SK-MEL-5 (cell line): ENCODE measurements at regions not wholly inside any gene's neighbourhood (a gene's known extent, or its start where the extent isn't known, plus 50 kb on each side); places are given as distances from the start of the nearest gene placed in this dataset.

ENCODE experiments used
- DNase-seq: peaks from one replicate; pipeline ENCODE4 v3.0.0-alpha.2; 2016; ENCODE audit warnings: low read depth, low spot score
- in situ Hi-C: cut with HindIII; loops from 2 replicates; pipeline ENCODE4 v1.10.0; 2016; ENCODE audit warnings: low sequenced_read_pairs, high pct_unique_total_duplicates, low pct_unique_long_range_greater_than_20kb

DNA sequence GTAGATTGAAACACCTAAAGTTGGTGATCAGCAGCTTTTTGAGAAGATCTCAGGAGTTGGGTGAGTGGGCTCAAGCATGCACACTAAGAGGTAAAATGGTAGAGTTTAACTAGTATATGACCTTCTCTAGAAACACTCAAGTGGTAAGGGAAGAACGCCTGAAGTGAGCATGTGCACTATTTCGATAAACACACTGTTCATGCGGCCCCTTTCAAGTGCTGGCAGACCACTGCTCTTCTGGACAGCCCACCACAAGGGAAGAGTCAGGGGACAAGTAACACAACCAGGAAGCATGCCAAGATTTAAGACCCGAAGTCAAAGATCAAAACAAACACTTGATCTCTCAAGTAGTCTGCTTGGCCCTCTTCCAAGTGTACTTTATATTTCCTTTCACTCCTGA lies 519.5 kb upstream of the ZWINT start:
- in situ Hi-C loops, result no loop called here
- DNase-seq, result no peak

- DNase-seq, result no peak
- in situ Hi-C loops, result no loop called here
These were observed 513.9 kb upstream of the ZWINT start for GRCh38 chr10:56874950-56875349.

DNA sequence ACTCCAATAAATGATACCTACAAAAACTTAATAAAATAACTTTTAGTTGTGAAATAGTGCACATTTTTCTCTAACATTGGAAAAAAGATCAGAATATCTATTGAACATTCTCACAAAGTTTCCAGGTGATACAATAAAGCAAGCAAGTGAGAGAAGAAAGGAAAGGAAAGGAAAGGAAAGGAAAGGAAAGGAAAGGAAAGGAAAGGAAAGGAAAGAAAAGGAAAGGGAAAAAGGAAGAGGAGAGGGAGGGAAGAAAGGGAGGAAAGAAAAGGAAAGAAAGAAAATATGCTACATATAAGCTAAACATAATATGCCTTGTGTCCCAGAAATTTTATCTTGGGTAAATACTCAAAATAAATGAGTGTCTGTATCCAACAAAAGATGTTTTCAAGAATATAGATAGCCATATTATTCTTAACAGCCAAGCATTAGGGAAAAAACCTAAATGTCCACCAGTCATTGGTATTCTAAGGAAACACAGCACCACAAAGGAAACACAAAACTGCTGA lies 510.2 kb upstream of the ZWINT start:
- in situ Hi-C loops, result no loop called here
- DNase-seq, result no peak

GRCh38 chr10:56867236-56867635 lies 506.2 kb upstream of the ZWINT start:
- no peak for DNase-seq

DNA sequence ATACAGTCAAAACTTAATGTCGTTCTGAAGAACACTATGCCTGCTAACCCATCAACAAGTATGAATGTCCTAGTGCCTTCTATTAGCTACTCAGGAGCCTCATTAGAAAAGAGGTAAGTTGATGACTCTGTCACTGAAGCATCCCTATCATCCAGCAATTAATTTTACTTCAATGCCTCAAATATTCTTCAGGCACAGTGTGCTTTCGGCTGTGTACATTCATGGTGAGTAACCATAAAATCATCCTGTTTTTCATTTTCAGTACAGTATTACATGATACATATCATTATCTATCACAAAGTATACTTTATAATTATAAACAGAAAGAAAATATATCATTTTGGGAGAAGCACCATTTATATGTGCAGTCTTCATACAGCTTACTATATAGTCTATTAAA lies 495.5 kb upstream of the ZWINT start:
- DNase-seq, result no peak
- in situ Hi-C loops, result no loop called here

More at GRCh38 chr10:56867236-56867635, 506.2 kb upstream of the ZWINT start:
- in situ Hi-C loops, result no loop called here

DNA sequence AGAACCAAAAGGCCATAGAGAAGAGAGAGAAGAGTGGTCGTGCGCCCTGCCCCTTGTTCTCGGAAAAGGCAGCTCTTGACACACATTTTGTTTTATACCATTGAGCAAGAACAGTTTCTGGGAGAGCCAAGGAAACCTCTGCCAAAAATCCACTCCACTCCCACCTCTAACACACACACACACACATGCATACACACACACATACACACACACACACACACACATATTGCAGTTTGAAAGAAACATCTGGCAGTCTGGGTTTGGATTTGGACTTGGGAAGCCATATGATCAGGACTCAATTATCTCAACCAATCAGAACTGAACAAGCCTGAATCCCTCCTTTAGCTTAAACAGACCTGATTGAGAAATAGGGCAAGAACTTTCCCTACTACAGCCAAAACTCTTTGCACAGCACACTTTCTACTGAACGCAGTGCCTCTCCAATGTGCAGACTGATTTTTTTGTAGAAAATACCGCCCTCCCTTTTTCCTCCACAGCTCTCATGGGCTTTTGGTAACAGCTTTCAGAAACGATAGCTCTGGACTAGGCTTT lies 484.0 kb upstream of the ZWINT start:
- DNase-seq, result no peak
- in situ Hi-C loops, result no loop called here

DNA sequence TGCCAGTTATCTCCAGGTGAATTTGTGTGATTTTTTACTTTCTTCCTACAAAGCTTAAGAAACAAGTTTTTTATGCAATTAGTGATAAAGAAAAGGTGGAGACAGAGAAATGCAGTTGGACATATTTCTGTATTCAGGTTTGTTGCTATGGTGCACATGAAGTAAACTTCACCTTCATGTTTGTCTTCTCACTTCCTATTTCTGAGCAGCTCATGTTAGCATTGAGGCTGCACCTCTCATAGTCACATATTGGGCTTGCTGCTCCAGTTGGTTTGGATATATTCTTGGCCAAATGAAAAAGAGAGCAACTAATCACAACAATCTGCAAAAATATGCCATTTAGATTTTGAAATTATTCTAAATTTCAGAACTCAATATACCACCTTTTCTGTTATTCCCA lies 475.6 kb upstream of the ZWINT start:
- in situ Hi-C loops, result no loop called here

DNA sequence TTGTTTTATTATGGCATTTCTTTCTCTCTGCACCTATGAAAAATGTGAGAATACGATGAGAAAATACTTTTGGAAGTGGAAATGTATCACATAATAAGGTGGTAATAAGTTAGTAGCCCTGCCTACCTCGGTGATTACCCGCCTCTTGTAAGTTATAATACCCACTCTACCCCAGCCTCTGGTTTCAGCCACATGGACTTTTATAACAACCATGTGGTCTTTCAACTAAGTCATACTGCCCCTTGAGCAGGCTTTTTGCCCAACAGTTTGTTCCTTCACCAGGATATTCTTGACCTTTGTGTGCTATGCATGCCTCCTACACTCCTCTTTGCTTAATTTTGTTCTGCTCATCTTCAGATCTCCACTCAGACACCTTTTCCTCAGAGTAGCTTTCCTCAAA lies 470.6 kb upstream of the ZWINT start:
- no peak for DNase-seq
- in situ Hi-C loops, result no loop called here

More for the DNA sequence above, 475.6 kb upstream of the ZWINT start:
- no peak for DNase-seq

DNA sequence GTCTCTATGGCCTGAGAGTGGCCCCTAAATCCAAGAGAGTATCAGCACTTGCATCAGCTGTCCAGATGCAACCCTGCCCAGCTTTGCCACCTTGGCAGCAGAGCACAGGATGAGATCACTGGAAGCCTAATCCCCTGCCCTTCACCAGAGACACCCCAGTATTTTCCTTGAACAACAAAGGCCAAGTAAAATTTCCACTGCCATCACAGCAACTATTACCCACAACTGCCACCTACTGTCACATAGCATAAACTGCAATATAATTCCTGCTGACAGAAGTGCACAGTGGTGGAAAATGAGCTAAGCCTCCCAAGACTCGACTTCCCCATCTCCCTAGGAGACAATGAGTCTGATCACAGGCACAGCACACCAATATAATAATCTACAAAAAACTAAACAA lies 462.8 kb upstream of the ZWINT start:
- in situ Hi-C loops, result no loop called here
- DNase-seq, result peak; percentile 26

DNA sequence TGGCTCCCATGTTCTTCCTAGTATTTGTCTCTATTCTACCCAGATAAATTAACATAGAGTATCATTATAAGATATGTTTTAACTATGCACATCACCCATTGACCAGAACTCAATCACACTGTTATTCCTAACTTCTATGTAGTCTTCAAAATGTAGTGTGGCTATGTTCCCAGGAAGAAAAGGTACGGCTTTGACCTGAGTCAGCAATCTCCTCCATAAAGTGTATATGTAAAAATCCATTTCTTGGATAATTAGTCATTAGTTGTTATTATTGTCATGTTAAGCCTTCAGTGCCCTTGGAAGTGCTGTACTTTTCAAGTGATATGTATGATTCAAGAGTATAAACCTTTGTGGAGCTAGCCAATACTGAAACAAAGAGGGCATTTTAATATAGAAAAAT lies 444.0 kb upstream of the ZWINT start:
- in situ Hi-C loops, result no loop called here
- no peak for DNase-seq

DNA sequence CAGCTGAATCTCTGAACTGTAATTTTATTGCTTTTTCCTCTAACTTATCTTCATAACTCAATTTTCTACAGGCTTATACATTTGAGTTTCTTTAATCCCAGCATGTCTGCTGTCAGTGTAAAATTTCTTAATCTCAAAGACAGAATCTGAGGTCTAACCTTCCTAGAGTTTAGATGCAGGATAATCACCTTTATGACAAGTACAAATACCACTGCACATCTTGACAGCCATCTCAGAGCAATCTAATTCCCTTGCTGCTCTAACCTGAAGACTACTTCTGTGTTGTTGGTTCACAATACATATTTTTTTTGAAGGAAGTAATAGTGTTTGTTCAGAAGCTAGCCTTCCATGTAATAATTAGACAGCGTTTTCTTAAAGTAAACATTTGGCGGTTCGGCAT lies 424.2 kb upstream of the ZWINT start:
- in situ Hi-C loops, result no loop called here
- DNase-seq, result no peak

GRCh38 chr10:56782503-56782902 lies 421.4 kb upstream of the ZWINT start:
- in situ Hi-C loops, result no loop called here
- peak; percentile 1 for DNase-seq

GRCh38 chr10:56771343-56771742 lies 410.3 kb upstream of the ZWINT start:
- in situ Hi-C loops, result no loop called here
- DNase-seq, result no peak

DNA sequence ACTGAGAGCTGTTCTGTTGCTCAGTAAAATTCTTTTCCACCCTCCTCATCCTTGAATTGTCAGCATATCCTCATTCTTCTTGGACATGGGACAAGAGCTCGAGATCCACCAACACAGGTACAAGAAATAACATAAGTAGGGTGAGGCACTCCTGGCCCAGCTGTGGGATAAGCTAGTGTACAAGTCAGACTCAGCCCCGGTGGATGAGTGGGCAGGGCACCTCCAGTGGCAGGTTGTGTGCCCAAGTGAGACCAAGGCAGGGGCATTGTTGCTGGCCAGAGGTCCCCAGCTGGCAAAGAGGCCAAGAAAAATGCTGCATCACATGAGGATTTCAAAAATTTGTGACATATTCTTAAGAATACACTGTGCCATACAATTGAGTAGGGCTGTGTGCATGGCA lies 402.0 kb upstream of the ZWINT start:
- in situ Hi-C loops, result no loop called here
- DNase-seq, result no peak

GRCh38 chr10:56745490-56745889 lies 384.4 kb upstream of the ZWINT start:
- in situ Hi-C loops, result no loop called here
- DNase-seq, result no peak

DNA sequence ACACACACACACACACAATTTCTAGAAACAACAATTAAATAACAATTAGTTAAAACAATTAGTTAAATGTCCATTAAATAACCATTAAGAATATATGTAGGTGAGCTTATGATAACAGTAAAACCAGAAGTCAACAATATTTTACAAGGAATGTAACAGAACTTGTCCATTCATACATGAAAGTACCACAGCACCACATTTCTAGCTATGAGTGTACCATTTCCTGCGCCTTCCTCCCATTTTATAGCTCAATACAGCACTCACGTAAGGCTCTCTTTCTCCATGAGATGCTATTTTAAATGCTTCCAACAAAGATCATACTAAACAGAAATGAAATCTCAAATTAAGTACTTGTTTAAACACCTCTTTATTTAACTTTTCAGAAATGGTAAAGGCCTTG lies 367.3 kb upstream of the ZWINT start:
- no peak for DNase-seq
- in situ Hi-C loops, result no loop called here

GRCh38 chr10:56722912-56723311 lies 361.9 kb upstream of the ZWINT start:
- in situ Hi-C loops, result no loop called here
- no peak for DNase-seq

GRCh38 chr10:56715262-56715661 lies 354.2 kb upstream of the ZWINT start:
- DNase-seq, result no peak
- in situ Hi-C loops, result no loop called here

- in situ Hi-C loops, result no loop called here
- no peak for DNase-seq
These were observed 337.4 kb upstream of the ZWINT start for GRCh38 chr10:56698506-56698905.

GRCh38 chr10:56679578-56679977 lies 318.5 kb upstream of the ZWINT start:
- no peak for DNase-seq
- in situ Hi-C loops, result no loop called here
